ENCODE measurements at regions not wholly inside any gene's neighbourhood (a gene's known extent, or its start where the extent isn't known, plus 50 kb on each side); places are given as distances from the start of the nearest gene placed in this dataset.

GRCh38 chr11:13116491-13116890, 107.4 kb downstream of the RASSF10 start:
- no TSS peak for BruUV-seq (replicated peaks)
- no peak overlapping the region for H3K9ac ChIP-seq (ENCODE audit: low read depth, low read length)
- CTCF ChIA-PET: interaction anchor here (1.0 kb wide), 1 partner anchor 12 kb away, joined by 3 read pairs; no protein-coding TSS in a partner anchor

More at GRCh38 chr11:13116491-13116890, 107.4 kb downstream of the RASSF10 start:
- Histone ChIP-seq H3K23ac (ENCODE audit: low read depth, low read length) (no peak overlapping the region), H3K27me3 (ENCODE audit: control insufficient read depth, insufficient read depth, low read length) (no peaks in the 10 kb centered on the region), H2BK5ac (ENCODE audit: low read depth, low read length, poor library complexity, severe bottlenecking) (no peak overlapping the region), H3K9me1 (ENCODE audit: insufficient read depth, low read length) (peaks cover 13% of the 10 kb centered on the region), H2AK9ac (replicated peaks; ENCODE audit: low read depth, low read length, poor library complexity) (no peak overlapping the region), H2BK120ac (ENCODE audit: low read depth, low read length) (peak overlapping the region; percentile 91; the same call in 1 of the 2 replicates), H4K91ac (ENCODE audit: insufficient read depth, low read depth, low read length) (0 out of 2 replicates have a peak overlapping the region, but pooled peaks have one; percentile 15), H3K36me3 (ENCODE audit: control insufficient read depth, insufficient read depth, low read length) (no peaks in the 10 kb centered on the region), H3K79me1 (ENCODE audit: low read depth in 1 of 2, low read length in 2 of 2) (no peaks in the 10 kb centered on the region), H3K56ac (ENCODE audit: extremely low read depth, insufficient read depth, low read length) (no peak overlapping the region), H3K4me2 (ENCODE audit: low read depth, low read length) (no peak overlapping the region), H2BK20ac (ENCODE audit: low read depth, low read length) (peak overlapping the region; percentile 93; the same call in 1 of the 2 replicates), H2AFZ (replicated peaks; ENCODE audit: low read length, poor library complexity) (no peak overlapping the region), H3K4me3 (ENCODE audit: insufficient read depth, low read depth, low read length) (no peak overlapping the region), H3K18ac (ENCODE audit: low read depth, low read length) (no peak overlapping the region), H2BK15ac (ENCODE audit: low read depth, low read length) (peak overlapping the region; percentile 70; the same call in 2 of the 3 replicates), H4K20me1 (ENCODE audit: insufficient read depth, low read length) (no peaks in the 10 kb centered on the region), H3K14ac (replicated peaks; ENCODE audit: low read depth, low read length) (no peak overlapping the region), H3K9me3 (ENCODE audit: control insufficient read depth, insufficient read depth, low read length) (no peaks in the 10 kb centered on the region), H3K4ac (ENCODE audit: low read depth, low read length) (peak overlapping the region; percentile 70), H4K5ac (ENCODE audit: low read depth, low read length) (no peak overlapping the region), H2AK5ac (ENCODE audit: low read depth, low read length) (0 out of 2 replicates have a peak overlapping the region, but pooled peaks have one; percentile 4), H3K27ac (ENCODE audit: insufficient read depth, low read length) (no peak overlapping the region), H3K4me1 (ENCODE audit: control insufficient read depth, insufficient read depth, low read length) (peaks cover 18% of the 10 kb centered on the region), H4K8ac (ENCODE audit: low read depth in 2 of 2, low read length in 2 of 2) (no peak overlapping the region)
- ATAC-seq (ENCODE audit: low read depth) (no peak), DNase-seq (no peak)
- WGBS, 2 experiments (ENCODE audit: extremely low coverage in 2 of 2, insufficient read length in 1 of 2): no CpG with 5 or more reads among the region's 2 CpGs
- in situ Hi-C loops (cut with MboI; ENCODE audit: low sequenced_read_pairs) (no loop called here), intact Hi-C loops (cut with micrococcal nuclease) (no loop called here), dilution Hi-C loops (cut with HindIII; ENCODE audit: low sequenced_read_pairs, unreplicated experiment) (no loop called here)
- POLR2A ChIA-PET (ENCODE audit: unreplicated experiment): no interaction called here
- TF ChIP-seq POLR2A (IDR thresholded peaks at IDR 0.05; ENCODE audit: low read depth, low read length) (no peak), RFX5 (IDR thresholded peaks at IDR 0.05; ENCODE audit: low read depth, low read length) (no peak), CHD1 (IDR thresholded peaks at IDR 0.05; ENCODE audit: low read depth, low read length) (no peak)

Measured in IMR-90 (cell line).